Trophoblast cell (in vitro differentiated cells and primary cell): ENCODE measurements at regions not wholly inside any gene's neighbourhood (a gene's known extent, or its start where the extent isn't known, plus 50 kb on each side); places are given as distances from the start of the nearest gene placed in this dataset.

Experiments
- DNase-seq, 2 donors: peaks; one replicate each; pipeline ENCODE4 v3.0.0-alpha.2; 2016
- H2AFZ ChIP-seq: 2 replicates; pipeline ENCODE4 v1.6.1; 2013; ENCODE audit warnings: low read length, moderate library complexity, mild to moderate bottlenecking; ENCODE audit not compliant: insufficient read depth, poor library complexity
- H2AK5ac ChIP-seq: 2 replicates; pipeline ENCODE4 v1.6.1; 2013; ENCODE audit warnings: mild to moderate bottlenecking, low read length
- H2BK120ac ChIP-seq: 2 replicates; pipeline ENCODE4 v1.6.1; 2013; ENCODE audit warnings: low read length, mild to moderate bottlenecking, moderate library complexity; ENCODE audit not compliant: insufficient read depth, poor library complexity
- H2BK12ac ChIP-seq: 2 replicates; pipeline ENCODE4 v1.6.1; 2013; ENCODE audit warnings: mild to moderate bottlenecking, low read length, moderate library complexity
- H2BK5ac ChIP-seq: 2 replicates; pipeline ENCODE4 v1.6.1; 2013; ENCODE audit warnings: low read length, low read depth, moderate library complexity, mild to moderate bottlenecking; ENCODE audit not compliant: poor library complexity
- H3K14ac ChIP-seq: 2 replicates; pipeline ENCODE4 v1.6.1; 2013; ENCODE audit warnings: mild to moderate bottlenecking, low read length
- H3K18ac ChIP-seq: 2 replicates; pipeline ENCODE4 v1.6.1; 2013; ENCODE audit warnings: mild to moderate bottlenecking, low read length
- H3K23ac ChIP-seq: 2 replicates; pipeline ENCODE4 v1.6.1; 2013; ENCODE audit warnings: low read length
- H3K27ac ChIP-seq: 2 replicates; pipeline ENCODE4 v1.5.1; 2013; ENCODE audit warnings: low read depth, mild to moderate bottlenecking, inconsistent platforms, low read length, moderate library complexity
- H3K27me3 ChIP-seq: 2 replicates; pipeline ENCODE4 v1.6.1; 2013; ENCODE audit warnings: inconsistent platforms, mild to moderate bottlenecking, low read length, moderate library complexity; ENCODE audit not compliant: insufficient read depth
- H3K36me3 ChIP-seq, 2 experiments: 1 replicate in 1 of 2; 2 replicates in 1 of 2; pipeline ENCODE4 v1.6.1; 2013; ENCODE audit warnings: low read length in 2 of 2, mild to moderate bottlenecking in 2 of 2, moderate library complexity in 1 of 2; ENCODE audit not compliant: insufficient read depth in 2 of 2, control insufficient read depth in 1 of 2
- H3K4ac ChIP-seq: 2 replicates; pipeline ENCODE4 v1.6.1; 2013; ENCODE audit warnings: low read depth, mild to moderate bottlenecking, low read length, moderate library complexity
- H3K4me1 ChIP-seq, 2 experiments: 1 replicate in 1 of 2; 2 replicates in 1 of 2; pipeline ENCODE4 v1.6.1; 2013; ENCODE audit warnings: low read length in 2 of 2, mild to moderate bottlenecking in 2 of 2, moderate library complexity in 1 of 2; ENCODE audit not compliant: insufficient read depth in 2 of 2, control insufficient read depth in 1 of 2
- H3K4me2 ChIP-seq: 2 replicates; pipeline ENCODE4 v1.6.1; 2013; ENCODE audit warnings: inconsistent platforms, mild to moderate bottlenecking, low read length, moderate library complexity
- H3K4me3 ChIP-seq: 2 replicates; pipeline ENCODE4 v1.5.1; 2013; ENCODE audit warnings: mild to moderate bottlenecking, low read depth, low read length, inconsistent platforms
- H3K79me1 ChIP-seq: one replicate; pipeline ENCODE4 v1.6.1; 2013; ENCODE audit warnings: low read length
- H3K79me2 ChIP-seq: 2 replicates; pipeline ENCODE4 v1.6.1; 2013; ENCODE audit warnings: low read length, mild to moderate bottlenecking; ENCODE audit not compliant: control insufficient read depth, insufficient read depth, poor library complexity
- H3K9ac ChIP-seq: 2 replicates; pipeline ENCODE4 v1.6.1; 2013; ENCODE audit warnings: mild to moderate bottlenecking, low read length
- H3K9me3 ChIP-seq: 2 replicates; pipeline ENCODE4 v1.6.1; 2013; ENCODE audit warnings: low read depth, mild to moderate bottlenecking, control low read depth, inconsistent platforms, low read length; ENCODE audit not compliant: insufficient read depth
- H4K12ac ChIP-seq: 2 replicates; pipeline ENCODE4 v1.6.1; 2013; ENCODE audit warnings: low read depth, mild to moderate bottlenecking, low read length, moderate library complexity
- H4K8ac ChIP-seq: 2 replicates; pipeline ENCODE4 v1.6.1; 2013; ENCODE audit warnings: low read depth, mild to moderate bottlenecking, low read length, moderate library complexity
- H4K91ac ChIP-seq: one replicate; pipeline ENCODE4 v1.6.1; 2013; ENCODE audit warnings: low read depth, mild to moderate bottlenecking, low read length, moderate library complexity
- WGBS: extraction: QIAGEN DNeasy Blood & Tissue Kit; methylation state at CpG from one replicate; pipeline ENCODE4 v1.1.7; 2013; ENCODE audit warnings: missing lambda C conversion rate; ENCODE audit not compliant: insufficient read length, insufficient coverage; ENCODE audit errors: extremely low coverage; 5-methylcytosine and 5-hydroxymethylcytosine counted together

- no peak overlapping the region for H2BK12ac ChIP-seq
- no peak overlapping the region for H4K8ac ChIP-seq
- H3K4me2 ChIP-seq: no peak overlapping the region
- no peaks in the 10 kb centered on the region for H3K27me3 ChIP-seq
- no peak overlapping the region for H3K27ac ChIP-seq
- H3K4me1 ChIP-seq: no peaks in the 10 kb centered on the region
- H2AFZ ChIP-seq: no peak overlapping the region
- no peak overlapping the region for H3K4ac ChIP-seq
- H3K4me3 ChIP-seq: no peak overlapping the region
- no peaks in the 10 kb centered on the region for H3K79me1 ChIP-seq
- peak; percentile 1 to 57 for DNase-seq
- no peak overlapping the region for H3K14ac ChIP-seq
- H2BK120ac ChIP-seq: no peak overlapping the region
- WGBS: no CpG with 5 or more reads among the region's 4 CpGs
- H3K79me2 ChIP-seq: no peaks in the 10 kb centered on the region
- no peak overlapping the region for H2BK5ac ChIP-seq
- no peak overlapping the region for H4K91ac ChIP-seq
- H3K36me3 ChIP-seq: no peaks in the 10 kb centered on the region
- no peak overlapping the region for H2AK5ac ChIP-seq
- H3K9me3 ChIP-seq: no peaks in the 10 kb centered on the region
- peak overlapping the region; percentile 12 for H4K12ac ChIP-seq
- no peak overlapping the region for H3K23ac ChIP-seq
- no peak overlapping the region for H3K9ac ChIP-seq
- H3K18ac ChIP-seq: no peak overlapping the region
These were observed 55.0 kb upstream of the PAK3 start for GRCh38 chrX:111041018-111041462.

DNA sequence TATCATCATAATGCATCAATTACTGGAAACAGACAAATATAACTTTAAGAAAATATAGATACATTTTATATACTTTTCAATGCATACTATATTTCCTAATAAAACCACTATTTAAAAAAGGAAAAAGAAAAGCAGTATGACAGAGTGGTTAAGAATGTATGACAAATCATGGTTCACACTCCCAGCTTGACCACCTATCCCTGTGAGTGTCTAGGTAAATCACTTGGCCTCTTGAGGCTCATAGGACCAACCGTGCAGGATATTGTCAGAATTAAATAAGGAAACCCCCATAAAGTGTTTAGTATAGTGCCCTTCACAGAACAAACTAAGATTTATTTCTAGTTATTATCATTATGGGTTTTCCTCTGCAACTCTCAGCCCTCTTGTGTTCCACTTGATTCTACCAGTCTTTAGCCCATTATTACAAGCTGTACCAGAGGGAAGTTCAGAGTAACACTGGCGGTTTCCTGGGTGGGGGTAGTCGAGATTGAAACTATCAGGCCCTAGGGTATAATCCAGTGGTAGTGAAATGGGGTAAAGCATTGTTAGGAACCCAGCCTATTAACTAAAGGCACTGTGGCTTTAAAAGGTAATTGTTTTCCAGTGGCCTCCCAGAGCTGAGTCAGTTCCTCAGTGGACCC, 55.5 kb upstream of the PAK3 start:
- H3K27ac ChIP-seq: no peak overlapping the region
- no peak overlapping the region for H3K18ac ChIP-seq
- no peak overlapping the region for H4K91ac ChIP-seq
- H3K9me3 ChIP-seq: no peaks in the 10 kb centered on the region
- no peaks in the 10 kb centered on the region for H3K36me3 ChIP-seq
- peak in 1 of 2 donors; percentile 3 for DNase-seq
- H3K9ac ChIP-seq: no peak overlapping the region
- H3K4me2 ChIP-seq: no peak overlapping the region
- H3K79me2 ChIP-seq: no peaks in the 10 kb centered on the region
- no peak overlapping the region for H3K23ac ChIP-seq
- no peaks in the 10 kb centered on the region for H3K27me3 ChIP-seq
- H4K12ac ChIP-seq: no peak overlapping the region
- no peaks in the 10 kb centered on the region for H3K4me1 ChIP-seq
- no peak overlapping the region for H2BK12ac ChIP-seq
- no peak overlapping the region for H2BK5ac ChIP-seq
- H4K8ac ChIP-seq: no peak overlapping the region
- H3K14ac ChIP-seq: no peak overlapping the region
- no peak overlapping the region for H2AK5ac ChIP-seq
- no peaks in the 10 kb centered on the region for H3K79me1 ChIP-seq
- H2AFZ ChIP-seq: no peak overlapping the region
- H3K4me3 ChIP-seq: no peak overlapping the region
- H2BK120ac ChIP-seq: no peak overlapping the region
- no CpG with 5 or more reads among the region's 3 CpGs for WGBS
- no peak overlapping the region for H3K4ac ChIP-seq

DNA sequence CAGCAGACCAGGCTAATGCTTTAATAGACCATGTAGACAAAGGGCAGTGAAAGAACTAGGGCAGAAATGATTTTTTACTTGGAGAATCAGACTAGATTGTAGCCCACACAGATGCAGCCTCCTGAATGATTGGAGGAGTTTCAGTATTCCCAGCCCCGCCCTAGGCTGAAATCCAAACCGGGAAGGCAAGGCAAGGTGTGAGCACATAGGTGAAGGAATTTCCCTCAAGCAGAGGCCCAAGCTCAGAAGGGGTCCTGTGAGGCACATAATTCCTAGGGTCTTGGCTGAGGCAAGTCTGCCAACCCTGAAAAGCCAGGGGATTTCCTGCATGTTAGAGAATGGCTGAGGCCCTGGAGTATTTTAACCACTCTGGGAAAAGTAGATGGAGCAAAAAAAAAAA, 56.4 kb upstream of the PAK3 start:
- Histone ChIP-seq H3K9me3 (no peaks in the 10 kb centered on the region), H2BK5ac (no peak overlapping the region), H4K12ac (no peak overlapping the region), H3K9ac (no peak overlapping the region), H2AFZ (no peak overlapping the region), H2BK12ac (no peak overlapping the region), H3K79me2 (no peaks in the 10 kb centered on the region), H2BK120ac (no peak overlapping the region), H3K27me3 (no peaks in the 10 kb centered on the region), H3K79me1 (no peaks in the 10 kb centered on the region), H3K18ac (no peak overlapping the region), H3K4me3 (no peak overlapping the region), H3K4me2 (no peak overlapping the region), H3K36me3 (no peaks in the 10 kb centered on the region), H3K4me1 (no peaks in the 10 kb centered on the region), H3K23ac (no peak overlapping the region), H3K14ac (no peak overlapping the region), H3K4ac (no peak overlapping the region), H4K91ac (no peak overlapping the region), H3K27ac (no peak overlapping the region), H4K8ac (no peak overlapping the region), H2AK5ac (no peak overlapping the region)
- WGBS: no CpG with 5 or more reads among the region's 2 CpGs
- no peak for DNase-seq

GRCh38 chrX:111035991-111036390, 60.0 kb upstream of the PAK3 start:
- H3K14ac ChIP-seq: no peak overlapping the region
- no peaks in the 10 kb centered on the region for H3K9me3 ChIP-seq
- H2BK5ac ChIP-seq: no peak overlapping the region
- H3K18ac ChIP-seq: no peak overlapping the region
- no peaks in the 10 kb centered on the region for H3K4me1 ChIP-seq
- no peak overlapping the region for H2BK12ac ChIP-seq
- H3K79me2 ChIP-seq: no peaks in the 10 kb centered on the region
- H2AFZ ChIP-seq: no peak overlapping the region
- no peak overlapping the region for H3K4ac ChIP-seq
- H3K4me2 ChIP-seq: no peak overlapping the region
- no peak overlapping the region for H2AK5ac ChIP-seq
- H3K4me3 ChIP-seq: no peak overlapping the region
- H3K27ac ChIP-seq: no peak overlapping the region
- no peak for DNase-seq
- H3K23ac ChIP-seq: no peak overlapping the region
- no peak overlapping the region for H4K91ac ChIP-seq
- no peaks in the 10 kb centered on the region for H3K36me3 ChIP-seq
- H2BK120ac ChIP-seq: no peak overlapping the region
- no peak overlapping the region for H4K8ac ChIP-seq
- no peaks in the 10 kb centered on the region for H3K79me1 ChIP-seq
- WGBS: no CpG with 5 or more reads among the region's 2 CpGs
- no peaks in the 10 kb centered on the region for H3K27me3 ChIP-seq
- H4K12ac ChIP-seq: no peak overlapping the region
- no peak overlapping the region for H3K9ac ChIP-seq
